ENCODE measurements at regions not wholly inside any gene's neighbourhood (a gene's known extent, or its start where the extent isn't known, plus 50 kb on each side); places are given as distances from the start of the nearest gene placed in this dataset.
"Not testable (repeated sequence)": the region's sequence is repeated elsewhere in the genome, so short reads cannot be mapped to it uniquely, and the experiment has no call there.

- no peak for DNase-seq
Measured at GRCh38 chr1:30527511-30528140, 195.8 kb downstream of the MATN1 start.

- DNase-seq = no peak
Measured at GRCh38 chr1:30526652-30527345, 196.6 kb downstream of the MATN1 start.

GRCh38 chr1:30525971-30526651 lies 197.3 kb downstream of the MATN1 start:
- DNase-seq = no peak

GRCh38 chr1:30525631-30525970 lies 197.8 kb downstream of the MATN1 start:
- no peak for DNase-seq

GRCh38 chr1:30524840-30525617 lies 198.4 kb downstream of the MATN1 start:
- DNase-seq = no peak

GRCh38 chr1:30524025-30524555 lies 199.3 kb downstream of the MATN1 start:
- not testable (repeated sequence) for DNase-seq

GRCh38 chr1:30523055-30524020 lies 200.0 kb downstream of the MATN1 start:
- no peak for DNase-seq

GRCh38 chr1:30522031-30523004 lies 201.1 kb downstream of the MATN1 start:
- peak; percentile 20 for DNase-seq

GRCh38 chr1:30521261-30521865 lies 202.0 kb downstream of the MATN1 start:
- no peak for DNase-seq

- no peak for DNase-seq
Measured at GRCh38 chr1:30520476-30520875, 202.9 kb downstream of the MATN1 start.

- DNase-seq = no peak
Measured at GRCh38 chr1:30519201-30519763, 204.1 kb downstream of the MATN1 start.

GRCh38 chr1:30518696-30519095 lies 204.7 kb downstream of the MATN1 start:
- no peak for DNase-seq

GRCh38 chr1:30518186-30518585 lies 205.2 kb downstream of the MATN1 start:
- DNase-seq = no peak

- not testable (repeated sequence) for DNase-seq
Measured at GRCh38 chr1:30517666-30518065, 205.7 kb downstream of the MATN1 start.

GRCh38 chr1:30517241-30517640 lies 206.1 kb downstream of the MATN1 start:
- DNase-seq = not testable (repeated sequence)

GRCh38 chr1:30516485-30516858 lies 206.9 kb downstream of the MATN1 start:
- no peak for DNase-seq

GRCh38 chr1:30515755-30516484 lies 207.5 kb downstream of the MATN1 start:
- no peak for DNase-seq

- no peak for DNase-seq
Measured at GRCh38 chr1:30514945-30515344, 208.4 kb downstream of the MATN1 start.

Data from skin of body (tissue), 1 donor.